Fibroblast of pulmonary artery (primary cell): ENCODE measurements at regions not wholly inside any gene's neighbourhood (a gene's known extent, or its start where the extent isn't known, plus 50 kb on each side); places are given as distances from the start of the nearest gene placed in this dataset.
"Not testable (repeated sequence)": the region's sequence is repeated elsewhere in the genome, so short reads cannot be mapped to it uniquely, and the experiment has no call there.

ENCODE experiments used
- DNase-seq: peaks from one replicate; pipeline ENCODE4 v3.0.0-alpha.2; 2010; ENCODE audit warnings: low read depth
- H3K4me3 ChIP-seq: replicated peaks from 2 replicates; pipeline ENCODE4 v1.5.1; 2011; ENCODE audit warnings: low read depth, mild to moderate bottlenecking, control low read depth, low read length, moderate library complexity
- CTCF ChIP-seq: IDR thresholded peaks from 2 replicates; pipeline ENCODE4 v1.5.1; 2011; ENCODE audit warnings: mild to moderate bottlenecking, control low read depth, low read length, inconsistent platforms; ENCODE audit errors: missing control alignments

- no peak overlapping the region for H3K4me3 ChIP-seq
- DNase-seq: peak; percentile 10
- no peak for TF ChIP-seq CTCF
Observed at GRCh38 chr3:151675858-151676615, 57.7 kb upstream of the AADACL2 start.

GRCh38 chr3:151673974-151674373 is 59.8 kb upstream of the AADACL2 start:
- no peak overlapping the region for H3K4me3 ChIP-seq
- peak; percentile 26 for DNase-seq
- no peak for TF ChIP-seq CTCF

- DNase-seq, H3K4me3 ChIP-seq: not testable (repeated sequence)
Observed at GRCh38 chr3:151667762-151668161, 66.0 kb upstream of the AADACL2 start.

GRCh38 chr3:151660885-151661284 is 72.8 kb upstream of the AADACL2 start:
- TF ChIP-seq CTCF: peak; percentile 18
- H3K4me3 ChIP-seq: no peak overlapping the region
- peak; percentile 53 for DNase-seq

- TF ChIP-seq CTCF: no peak
- H3K4me3 ChIP-seq: no peak overlapping the region
- DNase-seq: no peak
Observed at GRCh38 chr3:151644986-151645385, 88.7 kb upstream of the AADACL2 start.

- DNase-seq: no peak
Observed at GRCh38 chr3:151644020-151644620, 89.6 kb upstream of the AADACL2 start.

GRCh38 chr3:151639418-151639740 is 94.3 kb upstream of the AADACL2 start:
- TF ChIP-seq CTCF: no peak
- H3K4me3 ChIP-seq: no peak overlapping the region
- DNase-seq: peak; percentile 17

More at GRCh38 chr3:151644020-151644620, 89.6 kb upstream of the AADACL2 start:
- no peak overlapping the region for H3K4me3 ChIP-seq
- no peak for TF ChIP-seq CTCF
